GM19438 (cell line): ENCODE measurements at regions not wholly inside any gene's neighbourhood (a gene's known extent, or its start where the extent isn't known, plus 50 kb on each side); places are given as distances from the start of the nearest gene placed in this dataset.
"Not testable (repeated sequence)": the region's sequence is repeated elsewhere in the genome, so short reads cannot be mapped to it uniquely, and the experiment has no call there.

Experiments
- ATAC-seq: cut with Tn5 transposase; IDR thresholded peaks from one replicate; pipeline ENCODE4 v1.9.1; 2021; ENCODE audit warnings: low read depth; ENCODE audit not compliant: unreplicated experiment

DNA sequence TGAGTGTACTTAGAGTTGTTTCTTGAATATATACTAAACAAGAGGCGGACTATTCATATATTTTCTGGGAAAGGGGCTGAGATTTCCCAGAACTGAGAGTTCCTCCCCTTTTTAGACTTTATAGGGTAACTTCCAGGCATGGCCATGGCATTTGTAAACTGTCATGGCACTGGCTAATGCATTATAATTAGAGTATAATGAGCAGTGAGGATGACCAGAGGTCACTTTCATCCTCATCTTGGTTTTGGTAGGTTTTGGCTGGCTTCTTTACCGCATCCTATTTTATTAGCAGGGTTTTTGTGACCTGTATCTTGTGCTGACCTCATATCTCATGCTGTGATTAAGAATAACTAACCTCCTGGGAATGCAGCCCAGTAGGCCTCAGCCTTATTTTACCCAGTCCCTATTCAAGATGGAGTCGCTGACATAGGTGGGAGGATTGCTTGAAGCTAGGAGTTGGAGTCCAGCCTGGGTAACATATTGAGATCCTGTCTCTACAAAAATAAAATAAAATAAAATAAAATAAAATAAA is 91.4 kb downstream of the MOBP start:
- ATAC-seq = no peak

DNA sequence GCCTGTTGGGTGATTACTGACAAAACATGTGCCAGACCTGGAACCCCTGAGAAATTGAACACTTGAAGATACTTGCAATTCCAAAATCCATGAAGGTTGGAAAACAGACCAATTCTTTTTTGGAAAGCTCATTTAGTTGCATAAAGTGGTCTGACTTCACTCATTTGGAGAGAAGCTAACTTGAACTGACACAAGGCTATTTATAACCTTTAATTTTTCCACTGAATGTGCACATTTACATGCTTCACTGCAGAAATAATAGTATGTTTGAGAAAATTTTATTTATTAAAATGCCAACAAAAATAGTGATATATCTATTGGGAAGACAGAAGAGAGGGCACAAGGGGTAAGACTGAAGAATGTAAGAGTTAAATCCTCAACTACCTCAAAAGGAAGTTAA is 92.1 kb downstream of the MOBP start:
- no peak for ATAC-seq

DNA sequence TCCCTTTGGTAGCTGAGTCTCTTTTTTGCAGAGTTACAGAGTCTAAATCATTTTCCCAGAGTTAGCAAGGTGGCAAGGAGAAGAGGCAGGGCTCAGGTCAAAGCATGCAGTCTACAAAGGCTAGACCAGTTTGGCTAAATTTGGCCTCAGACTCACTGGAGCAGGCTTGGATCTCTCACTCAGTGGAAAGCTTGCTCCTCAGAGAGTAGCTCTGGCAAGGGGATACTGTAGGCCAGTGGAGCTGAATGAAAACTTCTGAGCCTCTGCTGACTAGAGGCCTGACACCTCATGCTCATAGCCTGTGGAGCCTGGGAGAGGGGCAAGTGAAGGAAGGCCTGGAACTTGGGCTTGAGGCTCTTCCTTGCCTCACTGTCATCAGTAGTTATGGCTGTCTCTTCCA is 101.0 kb downstream of the MOBP start:
- no peak for ATAC-seq

DNA sequence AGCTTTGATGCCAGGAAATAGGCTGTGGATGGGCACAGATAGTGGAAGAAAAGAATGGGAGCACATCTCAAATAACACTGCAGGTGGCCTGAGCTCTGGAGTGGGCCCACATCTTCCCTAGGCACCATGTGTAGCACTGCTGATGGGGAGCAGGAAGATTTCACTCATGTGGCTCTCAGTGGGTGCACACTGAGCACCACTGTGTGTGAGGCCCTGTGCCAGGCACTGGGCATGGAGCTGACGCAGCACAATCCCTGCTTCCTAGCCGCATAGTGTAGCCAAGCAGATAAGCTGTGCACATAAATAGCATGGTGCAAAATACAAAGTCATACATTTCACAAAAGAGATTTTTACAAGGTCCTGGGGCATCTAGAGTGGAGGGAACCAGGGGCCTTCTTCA is 101.6 kb downstream of the MOBP start:
- no peak for ATAC-seq

DNA sequence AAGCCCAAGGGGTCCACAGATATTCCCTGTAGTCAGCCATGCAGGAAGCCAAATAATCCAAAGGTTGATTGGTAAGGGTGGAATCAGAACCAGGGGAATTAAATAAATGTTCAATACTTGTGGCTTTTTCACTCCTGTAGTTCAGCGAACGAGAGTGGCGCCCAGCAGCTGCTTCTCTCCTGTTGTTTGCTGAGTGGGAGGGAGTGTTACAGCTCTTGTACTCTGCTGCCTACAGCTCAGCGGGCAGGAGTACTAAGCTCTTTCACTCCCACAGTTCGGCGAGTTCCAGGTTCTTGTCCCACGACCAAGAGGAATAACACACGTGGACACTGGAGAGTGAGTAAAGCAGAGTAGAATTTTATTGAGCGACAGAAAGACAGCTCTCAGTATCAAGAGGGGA is 105.9 kb downstream of the MOBP start:
- no peak for ATAC-seq

DNA sequence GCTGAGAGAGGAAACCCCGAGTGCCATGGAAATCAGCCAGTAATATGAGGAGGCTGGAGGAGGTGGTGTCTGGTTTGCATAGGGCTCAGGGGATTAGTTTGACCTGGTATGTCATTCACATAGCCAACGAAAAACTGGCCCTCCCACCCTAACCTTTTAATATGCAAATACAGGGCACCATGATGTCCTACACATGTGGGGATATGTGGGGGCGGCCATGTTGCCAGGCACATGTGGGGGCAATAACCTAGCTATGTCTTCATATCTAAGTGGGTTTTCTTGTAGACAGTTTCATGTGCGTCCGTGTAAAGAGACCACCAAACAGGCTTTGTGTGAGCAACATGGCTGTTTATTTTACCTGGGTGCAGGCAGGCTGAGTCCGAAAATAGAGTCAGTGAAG is 110.1 kb downstream of the MOBP start:
- ATAC-seq = no peak

DNA sequence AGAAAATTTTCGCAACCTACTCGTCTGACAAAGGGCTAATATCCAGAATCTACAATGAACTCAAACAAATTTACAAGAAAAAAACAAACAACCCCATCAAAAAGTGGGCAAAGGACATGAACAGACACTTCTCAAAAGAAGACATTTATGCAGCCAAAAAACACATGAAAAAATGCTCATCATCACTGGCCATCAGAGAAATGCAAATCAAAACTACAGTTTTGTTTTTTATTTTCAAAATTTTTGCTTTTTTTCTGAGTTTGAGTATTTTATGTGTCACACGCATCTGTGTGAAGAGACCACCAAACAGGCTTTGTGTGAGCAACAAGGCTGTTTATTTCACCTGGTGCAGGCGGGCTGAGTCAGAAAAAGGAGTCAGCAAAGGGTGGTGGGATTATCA is 118.7 kb downstream of the MOBP start:
- not testable (repeated sequence) for ATAC-seq

DNA sequence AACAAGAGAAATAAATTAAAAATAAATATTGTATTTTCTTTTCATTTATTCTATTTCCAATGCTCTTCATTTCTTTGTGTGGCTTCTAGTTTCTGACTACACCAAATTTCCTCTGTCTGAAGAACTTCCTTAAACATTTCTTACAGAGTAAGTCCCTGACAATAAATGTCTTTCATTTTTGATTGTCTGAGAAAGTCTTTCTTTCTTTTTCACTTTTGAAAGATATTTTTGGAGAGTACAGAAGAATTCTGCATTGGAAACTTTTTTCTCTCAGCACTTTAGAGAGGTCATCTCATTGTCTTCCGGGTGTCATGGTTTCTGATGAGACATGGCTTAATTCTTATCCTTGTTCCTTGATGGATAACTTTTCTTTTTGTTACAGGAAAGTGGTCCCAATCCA is 119.6 kb downstream of the MOBP start:
- no peak for ATAC-seq

DNA sequence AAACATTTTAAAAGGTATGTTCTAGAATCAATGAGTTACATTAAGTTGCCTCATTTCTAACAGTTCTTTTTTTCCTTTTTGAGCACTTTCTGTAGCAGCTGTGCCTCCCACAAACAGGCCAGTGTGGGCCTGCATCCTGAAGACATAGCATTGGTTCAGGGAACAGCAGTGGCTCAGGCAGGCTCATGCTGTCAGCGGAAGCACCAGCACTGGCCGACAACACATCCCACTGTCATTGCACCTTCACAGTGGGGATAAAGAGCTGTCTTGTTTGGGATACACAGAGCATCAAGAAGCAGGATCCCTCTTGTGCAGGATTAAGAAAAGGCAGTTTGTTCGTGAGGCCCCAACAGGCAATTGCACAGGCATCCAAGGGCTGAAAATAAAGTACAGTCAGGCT is 123.3 kb downstream of the MOBP start:
- no peak for ATAC-seq

DNA sequence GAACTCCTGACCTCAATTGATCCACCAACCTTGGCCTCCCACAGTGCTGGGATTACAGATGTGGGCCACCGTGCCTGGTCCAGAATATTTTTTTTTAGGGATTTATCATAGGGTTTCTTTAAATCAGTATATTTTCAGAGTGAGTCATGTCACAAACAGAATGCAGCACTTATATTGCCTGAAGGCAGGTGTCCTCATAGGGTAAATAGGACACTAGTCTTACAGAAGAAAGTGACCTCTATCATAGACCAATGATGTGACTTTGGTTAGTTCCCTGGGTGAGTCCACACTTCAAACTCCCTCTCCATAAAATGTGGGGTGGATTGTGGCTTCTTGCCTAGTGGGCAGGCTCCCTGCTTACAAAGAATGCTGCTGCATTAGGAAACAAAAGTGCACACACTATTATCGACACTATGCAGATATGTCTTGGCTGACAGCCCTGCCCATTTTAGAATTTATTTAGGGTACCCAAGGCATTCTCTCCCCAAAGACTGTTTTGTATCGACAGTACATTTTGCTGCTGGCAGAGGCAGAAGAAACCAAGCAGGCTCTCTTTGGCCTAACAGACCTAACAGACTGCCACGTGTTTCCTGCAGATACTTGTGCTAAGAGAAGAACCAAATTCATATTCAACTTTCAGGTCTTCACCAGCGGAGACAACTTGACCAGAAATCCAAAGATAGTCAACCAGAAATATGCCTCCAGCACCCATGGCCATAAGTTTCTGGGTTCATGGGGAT is 125.0 kb downstream of the MOBP start:
- no peak for ATAC-seq

DNA sequence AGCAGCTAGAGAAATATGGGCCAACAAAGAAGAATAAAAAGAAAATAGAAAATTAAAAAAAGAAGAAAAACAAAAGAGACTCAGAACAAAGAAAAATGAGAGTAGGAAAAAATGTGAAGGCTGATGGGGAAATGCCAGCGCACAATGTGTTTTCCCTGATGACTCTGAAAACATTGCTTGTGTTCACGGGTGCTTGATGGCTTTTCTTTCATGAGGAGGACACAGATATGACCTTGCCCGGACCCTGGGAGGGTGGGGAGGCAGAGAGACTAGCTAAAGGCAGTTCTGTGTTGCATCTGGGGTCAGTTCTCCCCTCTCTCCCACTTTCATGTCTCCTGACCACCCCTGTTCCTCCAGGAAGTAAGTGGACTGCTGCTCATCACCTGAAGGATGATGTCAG is 125.9 kb downstream of the MOBP start:
- no peak for ATAC-seq

DNA sequence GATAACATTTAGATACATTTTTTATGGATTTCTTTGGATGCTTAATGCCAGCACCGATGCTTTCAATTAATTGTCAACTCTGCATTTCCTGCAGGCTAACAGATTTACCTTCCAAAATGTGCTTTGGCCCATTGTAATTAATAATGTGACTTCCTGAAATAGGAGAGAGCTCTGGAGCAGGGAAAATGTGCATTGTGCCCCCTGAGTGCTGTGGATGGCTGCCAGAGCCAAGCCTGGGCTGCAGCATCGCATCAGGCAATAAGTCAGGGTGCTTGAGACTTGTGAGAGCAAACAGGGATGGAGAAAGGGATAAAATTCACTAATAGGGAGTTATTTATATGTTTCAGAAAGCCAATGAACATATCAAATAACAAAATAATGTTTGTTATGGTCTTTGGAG is 133.8 kb downstream of the MOBP start:
- ATAC-seq = no peak

DNA sequence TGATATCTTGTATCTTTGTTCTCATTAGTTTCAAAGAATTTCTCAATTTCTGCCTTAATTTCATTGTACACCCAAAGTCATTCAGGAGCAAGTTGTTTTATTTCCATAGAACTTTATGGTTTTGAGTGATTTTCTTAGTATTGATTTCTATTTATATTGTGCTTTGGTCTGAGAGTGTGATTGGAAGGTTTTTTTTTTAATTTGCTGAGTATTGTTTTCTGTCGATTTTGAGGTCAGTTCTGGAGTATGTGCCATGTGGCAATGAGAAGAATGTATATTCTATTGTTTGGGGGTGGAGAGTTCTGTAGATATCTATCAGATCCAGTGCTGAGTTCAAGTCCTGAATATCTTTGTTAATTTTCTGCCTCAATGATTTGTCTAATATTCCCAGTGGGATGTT is 138.4 kb downstream of the MOBP start:
- ATAC-seq = no peak

DNA sequence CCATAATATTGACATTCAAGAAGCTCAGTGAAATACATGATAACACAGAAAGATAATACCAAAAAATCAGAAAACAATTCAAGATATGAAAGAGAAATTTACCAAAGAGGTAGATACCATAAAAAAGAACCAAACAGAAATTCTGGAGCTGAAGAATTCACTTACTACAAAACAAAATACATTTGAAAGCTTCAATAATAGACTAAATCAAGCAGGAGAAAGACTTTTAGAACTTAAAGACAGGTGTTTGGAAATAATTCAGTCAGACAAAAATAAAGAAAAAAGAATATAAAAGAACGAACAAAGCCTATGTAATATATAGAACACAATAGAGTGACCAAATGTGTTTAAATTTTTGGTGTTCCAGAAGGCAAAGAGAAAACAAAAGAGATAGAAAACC is 158.7 kb downstream of the MOBP start:
- ATAC-seq = no peak

DNA sequence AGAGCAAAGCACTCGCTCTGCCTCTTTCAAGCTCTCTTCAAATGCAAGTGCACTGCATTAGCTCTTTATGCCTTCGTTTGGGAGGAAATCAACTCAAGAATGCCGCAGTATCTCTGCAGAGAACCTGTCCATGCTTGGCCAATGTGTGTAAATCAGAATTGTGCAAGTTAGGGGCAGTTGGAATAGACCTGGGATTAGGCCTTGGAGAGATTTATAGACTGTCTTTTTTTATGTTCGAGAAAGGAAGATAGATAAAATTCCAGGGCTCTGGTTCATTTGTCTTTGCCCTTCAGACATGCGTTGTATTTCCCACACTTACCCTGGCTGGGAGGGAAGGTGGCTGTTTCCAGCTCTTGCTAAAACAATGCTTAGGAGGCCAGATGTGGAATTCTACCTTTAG is 163.7 kb downstream of the MOBP start:
- no peak for ATAC-seq

DNA sequence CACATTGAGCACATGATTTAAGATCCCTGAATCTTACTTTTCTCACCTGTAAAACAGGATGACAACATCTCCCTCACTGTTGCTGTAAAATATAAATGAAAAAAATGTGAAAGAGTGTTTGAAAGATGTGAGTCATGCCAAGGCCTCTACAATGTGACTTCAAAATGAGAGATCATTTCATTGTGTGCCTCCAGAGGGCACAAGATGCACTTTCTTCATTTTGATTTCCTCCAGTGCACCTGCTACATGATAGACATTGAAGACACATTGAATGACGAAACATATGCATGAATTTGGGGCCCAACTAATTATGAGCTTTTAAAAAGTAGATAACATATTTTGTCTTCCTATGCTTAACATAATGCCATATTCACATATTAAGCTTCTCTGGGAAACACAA is 170.3 kb downstream of the MOBP start:
- no peak for ATAC-seq

DNA sequence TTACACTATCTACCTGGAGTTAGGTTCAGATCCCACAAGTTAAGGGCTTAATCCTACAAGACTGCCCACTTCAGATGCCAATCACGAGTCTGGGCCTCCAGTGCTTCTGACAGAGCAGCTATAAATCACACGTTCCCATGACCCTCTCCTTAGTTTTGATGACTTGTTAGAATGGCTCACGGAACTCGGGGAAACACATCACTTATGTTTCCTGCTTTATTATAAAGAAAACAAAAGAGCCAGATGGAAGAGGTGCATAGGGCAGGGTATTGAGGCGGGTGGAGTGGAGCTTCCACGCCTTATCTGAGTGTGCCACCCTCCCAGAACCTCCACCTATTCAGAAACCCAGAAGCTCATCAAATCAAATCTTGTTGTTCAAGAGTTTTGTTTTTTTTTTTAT is 170.8 kb downstream of the MOBP start:
- no peak for ATAC-seq

DNA sequence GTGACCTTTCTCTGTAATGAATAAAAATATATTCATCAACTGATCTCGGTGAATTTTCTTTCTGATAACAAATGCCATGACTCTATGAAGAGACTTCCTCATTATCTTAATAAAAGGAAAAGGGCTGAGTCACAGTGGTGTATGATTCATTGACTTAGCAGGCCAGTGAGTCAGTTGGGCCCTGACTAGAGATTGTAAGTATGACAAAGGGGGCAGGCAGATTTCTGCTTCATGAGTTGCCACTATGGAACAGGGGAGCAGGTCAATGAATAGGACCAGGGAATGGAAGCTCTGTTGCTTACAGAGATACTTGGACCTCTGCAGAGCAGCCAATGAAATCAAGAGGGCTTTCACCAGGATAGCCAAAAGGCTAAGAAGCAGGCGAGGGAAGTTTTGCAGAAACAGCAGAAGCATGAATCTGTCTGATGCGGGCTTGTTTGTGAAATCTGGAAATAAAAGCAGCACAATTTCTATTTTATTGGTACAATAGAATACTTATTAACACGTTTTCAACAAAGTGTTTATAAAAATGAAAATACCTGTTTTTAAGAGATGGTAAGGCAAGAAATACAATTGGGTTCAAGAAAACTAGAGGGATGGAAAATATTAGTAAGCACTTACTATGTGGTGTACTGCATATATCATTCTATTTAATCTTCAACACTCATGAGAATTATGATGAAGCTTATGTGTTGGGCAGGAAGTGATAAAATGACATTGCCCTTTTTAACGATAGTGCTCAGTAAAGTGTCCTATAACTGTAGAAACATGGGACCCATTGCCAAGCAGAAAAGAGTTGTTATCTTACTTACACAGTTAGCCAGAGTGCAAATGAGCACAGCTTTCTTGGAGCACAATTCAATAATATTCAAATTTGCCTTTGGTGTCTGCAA is 169.8 kb upstream of the MYRIP start:
- no peak for ATAC-seq

DNA sequence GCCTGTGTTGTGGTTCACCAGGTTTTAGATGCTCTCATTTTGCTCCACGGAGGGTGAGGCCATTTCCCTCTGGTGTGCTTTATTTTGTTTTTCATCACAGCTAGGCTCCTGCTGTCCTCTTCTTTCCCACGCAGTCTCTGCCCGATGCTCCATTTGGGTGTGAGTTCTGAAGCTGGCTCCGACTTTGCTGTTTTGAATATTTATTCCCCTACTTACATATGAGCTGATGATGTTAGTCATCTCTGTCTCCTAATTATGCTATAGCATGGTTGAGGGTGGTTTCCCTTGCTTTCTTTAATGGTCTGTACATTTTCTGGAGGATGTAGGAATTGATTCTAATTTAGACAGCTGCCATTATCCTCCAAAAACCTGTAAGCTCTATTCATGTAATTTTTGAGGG is 168.1 kb upstream of the MYRIP start:
- ATAC-seq = no peak

DNA sequence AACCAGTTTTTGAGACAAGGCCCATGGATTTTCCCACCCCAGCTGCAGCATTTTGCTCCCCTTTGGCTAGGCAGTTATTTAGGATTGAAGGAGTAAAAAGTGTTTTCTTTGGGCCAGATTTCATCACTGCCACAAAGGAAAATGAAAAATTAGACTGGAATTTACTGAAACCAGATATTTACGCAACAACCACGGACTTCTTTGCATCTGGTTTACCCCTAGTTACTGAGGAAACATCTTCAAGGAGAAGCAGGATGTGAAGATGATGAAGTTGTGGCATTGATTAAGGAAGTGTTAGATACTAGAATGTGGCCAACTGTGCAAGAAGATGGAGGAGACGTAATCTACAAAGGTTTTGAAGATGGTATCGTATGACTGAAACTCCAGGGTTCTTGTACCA is 165.2 kb upstream of the MYRIP start:
- ATAC-seq = no peak

DNA sequence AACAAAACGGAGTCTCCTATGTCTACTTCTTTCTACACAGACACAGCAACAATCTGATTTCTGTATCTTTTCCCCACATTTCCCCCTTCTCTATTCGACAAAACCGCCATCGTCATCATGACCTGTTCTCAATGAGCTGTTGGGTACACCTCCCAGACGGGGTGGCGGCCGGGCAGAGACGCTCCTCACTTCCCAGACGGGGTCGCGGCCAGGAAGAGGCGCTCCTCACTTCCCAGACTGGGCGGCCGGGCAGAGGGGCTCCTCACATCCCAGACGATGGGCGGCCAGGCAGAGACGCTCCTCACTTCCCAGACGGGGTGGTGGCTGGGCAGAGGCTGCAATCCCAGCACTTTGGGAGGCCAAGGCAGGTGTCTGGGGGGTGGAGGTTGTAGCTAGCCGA is 158.2 kb upstream of the MYRIP start:
- not testable (repeated sequence) for ATAC-seq
